GM19397 (cell line): ENCODE measurements at regions not wholly inside any gene's neighbourhood (a gene's known extent, or its start where the extent isn't known, plus 50 kb on each side); places are given as distances from the start of the nearest gene placed in this dataset.

Experiments used
- ATAC-seq: cut with Tn5 transposase; IDR thresholded peaks from one replicate; pipeline ENCODE4 v1.9.1; 2021; ENCODE audit warnings: mild to moderate bottlenecking, moderate library complexity; ENCODE audit not compliant: unreplicated experiment

DNA sequence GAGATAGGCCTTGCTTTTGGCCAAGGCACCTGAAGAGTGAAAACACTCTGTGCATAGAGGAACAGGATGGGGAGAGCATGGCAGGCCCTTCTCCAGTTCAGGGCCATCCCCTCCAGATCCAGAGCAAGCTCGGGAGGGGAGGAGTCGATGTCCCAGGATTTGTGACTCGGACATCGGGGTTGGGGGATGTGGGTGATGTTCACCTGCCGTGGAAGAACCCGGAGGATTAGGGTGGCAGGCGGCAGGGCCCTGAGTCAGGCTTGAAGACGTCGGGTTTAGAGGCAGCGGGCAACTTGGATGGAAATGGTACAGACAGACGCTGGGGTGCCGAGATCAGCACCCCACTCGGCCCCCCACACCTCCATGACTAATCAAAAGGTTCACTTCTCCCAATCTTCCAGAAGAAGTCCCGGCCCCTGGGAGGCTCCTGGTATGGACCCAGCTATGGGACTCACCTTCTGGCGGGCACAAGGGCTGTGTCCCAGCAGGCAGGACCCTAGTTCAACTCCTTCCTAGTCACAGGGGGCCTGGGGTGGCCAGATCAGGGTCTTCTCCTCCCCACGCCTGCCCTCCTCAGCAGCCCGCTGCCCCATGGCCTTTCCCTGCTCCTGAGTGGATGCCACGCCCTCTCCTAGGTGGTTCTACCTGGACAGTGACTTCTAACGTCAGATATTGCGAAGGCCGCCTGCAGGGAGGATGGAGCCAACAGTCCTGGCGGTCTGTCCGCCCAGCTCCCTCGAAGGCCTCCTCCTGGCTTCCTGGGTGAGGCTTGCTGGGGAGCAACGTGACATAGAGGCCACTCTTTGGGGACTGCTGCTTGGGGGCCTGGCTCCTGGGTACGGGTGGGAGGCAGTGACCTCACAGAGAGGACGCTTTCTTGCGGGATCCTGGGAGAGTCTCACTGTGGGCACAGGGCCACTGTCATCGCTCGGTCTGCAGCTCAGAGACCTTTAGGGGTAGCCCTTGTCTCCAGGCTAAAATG, 792.5 kb downstream of the BRD1 start:
- ATAC-seq = no peak

DNA sequence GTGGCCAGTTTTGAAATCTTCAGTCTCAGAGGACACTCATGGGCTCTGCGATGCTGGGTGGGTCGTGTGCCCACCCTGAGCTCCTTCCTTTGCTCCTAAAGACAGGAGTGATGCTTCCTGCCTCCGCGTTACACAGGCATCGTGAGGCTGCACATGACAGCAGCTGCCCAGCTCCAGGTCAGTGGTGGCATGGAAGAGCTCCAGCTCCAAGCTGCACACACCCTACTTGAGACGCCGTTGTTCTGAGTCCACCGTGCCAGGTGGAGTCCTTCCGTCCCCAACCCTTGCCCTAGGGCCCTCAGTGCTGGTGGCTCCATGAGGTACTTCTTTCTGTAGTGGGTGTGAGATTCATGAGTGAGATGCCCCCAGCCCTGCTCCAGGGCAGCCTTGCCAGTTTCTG, 794.1 kb downstream of the BRD1 start:
- no peak for ATAC-seq

DNA sequence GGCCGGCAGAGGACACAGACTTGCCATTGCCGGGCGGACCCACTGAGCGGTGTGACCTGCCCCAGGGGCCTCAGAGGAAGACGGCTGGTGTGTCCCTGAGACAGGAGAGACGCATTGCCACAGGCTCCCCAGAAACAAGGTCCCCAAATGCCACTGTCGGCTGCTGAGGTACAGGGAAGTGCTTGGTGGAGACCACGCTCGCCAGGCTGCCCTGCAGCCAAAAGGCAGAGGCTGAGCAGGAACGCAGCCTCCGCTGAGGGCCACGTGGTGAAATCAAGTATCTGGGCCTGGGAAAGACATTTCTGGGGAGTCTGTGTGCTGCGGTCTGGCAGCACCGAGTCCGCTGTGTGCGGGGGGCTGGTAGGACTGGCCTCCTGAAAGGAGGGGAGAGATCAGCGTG, 794.9 kb downstream of the BRD1 start:
- ATAC-seq = no peak

DNA sequence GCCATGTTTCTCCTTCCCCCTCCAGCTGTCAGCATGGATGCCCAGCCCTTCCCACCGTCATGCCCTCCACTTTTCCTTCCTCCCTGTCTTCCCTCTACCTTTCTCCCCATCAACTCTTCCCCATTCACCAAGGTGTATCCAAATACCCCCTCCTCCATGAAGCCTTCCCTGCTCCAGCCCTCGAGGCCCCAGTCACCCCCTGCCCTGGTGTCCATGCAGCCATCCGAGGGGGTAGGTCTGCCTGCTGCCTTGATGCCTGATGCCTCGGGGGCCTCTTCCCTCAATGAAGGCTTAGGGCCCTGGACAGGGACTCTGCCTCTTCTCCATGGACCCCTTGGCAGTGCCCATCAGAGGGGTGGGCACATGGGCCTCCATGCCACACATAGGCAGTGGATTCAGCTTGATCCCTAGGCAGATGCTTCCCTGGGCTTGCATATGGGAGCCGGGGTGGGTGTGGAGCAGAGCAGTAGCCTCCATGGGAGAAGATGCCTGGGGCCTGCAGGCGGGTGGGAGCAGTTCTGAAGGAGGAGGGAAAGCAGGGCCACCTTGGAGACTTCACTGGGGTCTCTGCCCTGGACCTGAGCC, 795.8 kb downstream of the BRD1 start:
- ATAC-seq = no peak

DNA sequence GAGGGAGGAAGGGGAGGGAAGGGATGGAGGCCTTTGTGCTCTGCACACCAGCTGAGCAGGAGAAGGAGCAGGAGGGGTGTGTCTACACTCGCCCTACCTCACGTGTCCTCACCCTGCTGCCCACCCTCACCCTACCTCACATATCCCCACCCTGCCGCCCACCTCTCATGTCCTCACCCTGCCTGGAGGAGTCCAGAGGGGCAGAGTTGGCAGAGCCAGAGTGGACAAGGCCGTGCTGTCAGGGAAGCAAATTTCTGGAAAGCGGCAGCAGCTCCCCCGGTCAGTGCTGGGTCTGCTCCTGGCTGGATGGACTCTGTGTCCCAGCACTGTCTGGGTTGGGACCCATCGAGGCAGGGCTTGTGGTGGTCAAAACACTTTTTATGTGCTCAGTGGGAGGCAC, 799.6 kb downstream of the BRD1 start:
- ATAC-seq = no peak

DNA sequence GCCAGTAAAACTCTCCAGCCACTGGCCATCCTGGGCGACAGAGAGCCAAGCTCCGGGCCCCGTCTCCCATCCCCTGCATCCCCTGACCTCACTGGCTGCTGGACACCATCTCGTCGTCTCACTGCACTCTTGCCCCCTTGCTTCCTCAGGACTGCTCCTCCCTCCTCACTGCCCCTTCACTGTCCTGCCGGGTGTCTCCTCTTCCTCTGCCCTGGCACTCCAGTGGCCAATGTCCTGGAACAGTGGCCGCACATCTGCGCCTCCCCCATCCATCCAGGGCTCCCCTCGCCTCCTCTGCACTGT, 800.4 kb downstream of the BRD1 start:
- no peak for ATAC-seq

DNA sequence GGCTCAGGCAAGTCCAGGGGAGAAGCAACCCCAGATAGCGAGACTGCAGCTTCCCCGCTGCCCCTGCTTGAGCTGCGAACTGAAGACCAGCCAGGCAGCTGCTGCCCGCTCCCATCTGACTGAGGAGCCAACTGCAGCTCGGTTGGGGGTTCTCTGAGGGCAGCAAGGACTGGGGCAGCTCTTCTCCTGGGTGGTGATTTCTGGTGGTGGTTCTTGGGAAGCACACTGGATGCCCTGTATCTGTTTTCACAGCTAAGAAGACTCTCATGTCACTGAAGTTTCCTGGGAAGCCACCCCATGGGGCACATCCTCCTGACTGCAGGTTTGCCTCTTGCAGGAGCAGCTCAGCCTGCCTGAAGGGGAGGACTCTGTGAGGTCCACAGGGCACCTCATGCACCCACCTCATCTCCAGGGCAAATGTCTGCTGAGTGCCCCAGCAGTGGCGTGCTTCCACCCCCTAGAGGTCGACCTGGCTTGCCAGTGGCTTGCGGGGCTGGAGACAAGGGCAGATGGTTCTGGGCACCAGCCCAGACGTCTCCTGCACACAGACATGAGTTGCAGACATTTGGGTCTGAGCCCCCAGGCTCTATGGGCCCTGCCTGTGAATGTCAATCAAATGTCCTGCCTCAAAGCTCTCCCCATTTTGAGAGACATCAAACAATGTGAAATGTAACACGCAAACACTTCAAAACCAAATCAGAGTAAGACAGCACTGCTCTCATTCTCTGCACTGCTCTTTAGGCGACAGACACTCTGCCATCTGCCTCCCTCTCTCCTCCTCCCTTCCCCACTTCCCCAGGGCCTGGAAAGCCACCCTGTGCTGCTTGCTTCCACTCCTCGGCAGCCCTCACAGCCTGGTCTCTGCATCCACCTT, 800.9 kb downstream of the BRD1 start:
- ATAC-seq = no peak

DNA sequence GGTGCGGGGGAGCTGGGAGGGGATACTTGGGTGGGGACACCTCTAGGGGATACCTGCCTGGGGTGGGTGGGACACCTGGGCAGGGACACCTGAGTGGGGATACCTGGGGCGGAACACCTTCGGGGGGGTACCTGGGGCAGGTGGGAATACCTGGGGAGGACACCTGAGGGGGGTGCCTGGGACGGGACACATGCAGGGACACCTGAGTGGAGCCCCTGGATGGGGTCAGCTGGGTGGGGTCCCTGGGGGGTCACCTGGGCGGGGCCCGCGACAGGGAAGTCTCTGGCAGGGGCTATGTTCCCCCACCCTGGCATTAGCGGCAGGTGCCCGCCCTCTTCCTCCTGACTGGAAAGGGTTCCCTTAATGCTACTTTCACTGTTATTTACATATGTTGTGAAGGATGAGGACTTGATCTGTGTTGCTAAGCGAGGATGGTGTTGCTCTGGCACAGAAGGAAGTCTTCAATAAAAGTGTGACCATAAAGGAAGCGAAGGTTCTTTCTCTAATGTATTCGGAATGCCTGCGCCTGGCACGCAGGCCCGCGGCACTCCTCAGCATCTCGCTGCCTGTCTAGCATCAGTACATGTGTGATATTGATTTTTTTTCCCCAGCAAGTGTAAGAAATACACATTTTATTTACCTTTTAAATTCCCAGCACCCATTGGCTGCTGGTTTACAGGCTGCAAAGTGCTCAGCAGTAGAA, 801.7 kb downstream of the BRD1 start:
- no peak for ATAC-seq

DNA sequence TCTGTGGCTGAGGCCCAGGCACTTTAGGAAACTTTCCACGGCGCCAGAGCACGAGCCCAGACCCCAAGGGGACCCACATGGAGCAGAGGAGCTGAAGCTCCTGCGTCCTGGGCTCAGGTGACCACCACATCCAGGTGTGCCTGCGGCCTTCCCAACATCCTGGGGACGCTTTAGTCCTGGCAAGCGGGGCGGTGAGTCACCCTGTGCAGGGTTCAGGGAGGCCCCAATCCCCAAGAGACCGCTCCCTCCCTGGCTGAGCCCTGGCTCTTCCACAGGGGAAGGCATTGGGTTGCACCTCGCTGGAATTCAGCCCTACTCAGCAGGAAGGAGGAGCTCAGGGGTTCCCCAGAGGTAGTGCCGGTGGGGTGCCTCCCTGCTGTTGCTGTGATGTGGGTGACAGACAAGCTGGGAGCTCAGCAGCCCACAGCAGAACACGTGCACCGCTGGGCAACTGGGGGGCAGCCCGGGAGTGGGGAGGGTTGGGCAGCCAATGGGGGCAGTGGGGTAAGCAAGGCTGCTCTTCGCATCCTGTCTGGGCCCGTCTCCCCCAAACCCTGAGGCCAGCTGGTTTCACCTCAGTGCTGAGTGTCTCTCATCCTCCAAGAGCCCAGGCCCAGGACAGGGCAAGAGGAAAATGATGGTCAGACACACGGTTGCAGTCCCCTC, 802.8 kb downstream of the BRD1 start:
- no peak for ATAC-seq

DNA sequence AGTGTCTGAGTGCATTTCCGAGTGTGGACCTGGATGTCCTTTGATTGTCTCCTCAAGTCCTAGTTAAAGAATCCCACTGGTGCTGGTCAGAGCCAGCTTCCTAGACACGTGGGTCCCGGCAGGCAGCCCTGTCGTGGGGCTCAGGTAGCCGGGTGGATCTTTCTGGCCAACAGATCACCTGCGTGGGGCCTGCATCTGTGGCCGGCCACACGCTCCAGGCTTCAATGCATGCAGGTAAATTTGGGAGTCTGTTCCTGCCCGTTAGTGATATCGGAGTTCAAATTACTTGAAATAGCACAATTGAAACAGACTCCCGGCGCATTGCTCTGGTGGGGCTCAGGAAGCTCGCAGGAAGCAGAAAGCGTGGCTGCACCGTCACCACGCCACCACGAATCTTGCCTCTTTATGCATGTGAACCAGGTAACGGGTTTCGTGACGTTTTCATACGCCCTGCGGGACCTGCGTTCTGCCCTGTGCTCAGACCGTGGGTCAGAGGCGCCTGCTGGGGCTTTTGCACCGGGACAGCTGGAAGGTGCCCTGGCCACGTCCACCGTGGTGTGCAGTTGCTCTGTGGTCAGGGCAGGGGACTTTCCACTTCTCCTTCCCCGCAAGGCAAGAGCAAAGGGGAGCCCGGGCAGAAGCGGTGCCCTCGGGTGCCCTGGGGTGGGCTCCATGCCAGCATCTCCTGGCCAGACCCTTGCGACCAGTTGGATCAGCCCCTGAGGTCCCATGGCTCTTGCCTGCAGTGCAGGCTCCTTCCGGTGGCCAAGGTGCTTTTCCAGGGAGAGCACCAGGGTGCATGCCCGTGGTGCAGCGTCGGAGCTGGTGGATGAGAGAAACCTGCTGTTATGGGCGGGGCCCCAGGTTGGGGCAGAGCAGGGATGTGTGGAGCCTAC, 803.5 kb downstream of the BRD1 start:
- no peak for ATAC-seq

DNA sequence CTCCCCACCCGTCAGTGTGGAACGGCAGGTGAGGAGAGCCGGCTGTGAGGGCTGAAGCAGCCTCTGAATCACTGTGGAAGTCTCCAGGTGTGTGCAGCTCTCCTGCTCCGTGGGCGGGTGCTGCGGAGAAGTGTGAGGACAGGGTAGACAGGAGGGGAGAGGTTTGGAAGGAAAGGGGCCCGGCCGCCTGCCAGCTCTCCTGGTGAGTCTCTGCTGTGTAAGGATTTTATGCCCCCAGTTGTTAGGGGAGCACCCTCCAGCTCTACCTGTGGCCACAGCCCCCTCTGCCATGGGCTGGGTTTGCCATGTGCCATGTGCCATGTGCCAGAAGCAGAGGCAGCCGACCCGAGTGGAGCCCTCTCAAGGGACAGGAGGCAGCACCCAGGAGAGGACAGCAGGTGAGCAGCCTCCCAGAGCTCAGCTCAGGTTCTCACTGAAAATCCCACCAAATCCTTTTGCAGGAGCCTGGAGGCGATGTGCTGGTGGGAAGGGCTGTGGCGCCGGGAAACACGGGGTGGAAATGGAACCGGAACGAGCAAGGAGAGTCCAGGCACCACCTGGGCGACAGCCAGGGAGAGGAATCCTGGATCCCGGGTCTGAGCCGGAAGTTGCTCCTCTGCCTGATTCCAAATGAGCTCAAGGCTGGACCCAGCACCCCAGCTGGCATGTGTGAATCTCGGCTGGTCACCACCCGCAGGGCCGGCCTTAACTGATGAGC, 804.4 kb downstream of the BRD1 start:
- no peak for ATAC-seq

DNA sequence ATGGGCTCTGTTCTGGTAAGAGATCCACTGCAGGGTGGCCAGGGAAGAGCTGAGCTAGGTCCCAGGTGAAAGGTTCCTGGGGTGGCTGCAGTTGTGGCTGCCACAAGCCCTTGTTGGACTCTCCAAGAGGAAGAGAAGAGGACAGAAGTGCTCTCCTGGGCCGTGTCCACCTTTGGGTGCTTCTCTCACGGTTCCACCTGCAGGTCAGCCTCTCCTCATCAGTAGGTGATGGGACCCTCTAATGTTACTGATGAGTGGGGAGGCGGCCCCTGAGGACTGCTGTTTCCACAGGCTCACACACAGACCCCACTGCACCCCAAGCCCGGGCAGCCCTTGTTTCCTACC, 804.9 kb downstream of the BRD1 start:
- no peak for ATAC-seq

DNA sequence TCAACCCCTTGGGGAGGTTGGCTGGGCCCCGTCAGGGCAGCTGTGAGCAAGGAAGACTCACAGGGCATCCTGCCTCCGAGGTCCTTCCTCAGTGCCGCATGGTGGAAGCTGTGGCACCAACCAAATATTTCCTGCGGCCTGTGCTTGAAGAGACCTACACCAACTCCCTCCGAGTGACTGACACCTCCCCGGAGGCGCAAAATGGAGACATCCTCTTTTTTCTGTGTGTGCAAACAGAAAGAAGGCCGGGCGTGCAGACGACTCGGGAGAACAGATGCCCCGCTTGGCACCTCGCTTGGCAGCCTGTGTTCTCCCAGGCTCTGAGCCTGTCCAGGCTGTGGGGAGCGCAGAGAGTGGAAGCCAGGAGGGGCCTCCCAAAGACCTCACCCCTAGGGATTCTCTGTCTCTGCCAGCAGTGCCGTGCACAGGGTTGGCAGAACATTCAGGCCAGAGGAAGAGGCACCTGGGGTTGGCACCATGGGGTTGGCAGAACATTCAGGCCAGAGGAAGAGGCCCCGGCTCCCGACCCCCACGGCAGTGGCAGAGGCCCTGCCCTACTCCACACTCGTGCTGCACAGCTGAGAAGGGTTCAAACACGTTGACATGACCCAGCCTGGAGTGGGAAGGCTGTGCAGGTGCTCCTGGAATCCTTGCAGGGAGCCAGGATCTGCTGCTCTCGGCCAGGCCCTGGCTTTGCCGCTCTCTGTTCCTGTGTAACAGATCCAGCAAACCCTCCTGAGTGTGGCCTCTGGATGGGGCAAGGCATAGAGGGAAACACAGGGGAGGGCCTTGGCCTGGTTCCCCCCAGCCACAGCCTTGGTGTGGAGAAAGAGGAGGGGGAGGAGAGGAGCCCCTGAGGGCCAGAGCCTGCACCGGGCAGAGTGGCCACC, 805.5 kb downstream of the BRD1 start:
- ATAC-seq = no peak

DNA sequence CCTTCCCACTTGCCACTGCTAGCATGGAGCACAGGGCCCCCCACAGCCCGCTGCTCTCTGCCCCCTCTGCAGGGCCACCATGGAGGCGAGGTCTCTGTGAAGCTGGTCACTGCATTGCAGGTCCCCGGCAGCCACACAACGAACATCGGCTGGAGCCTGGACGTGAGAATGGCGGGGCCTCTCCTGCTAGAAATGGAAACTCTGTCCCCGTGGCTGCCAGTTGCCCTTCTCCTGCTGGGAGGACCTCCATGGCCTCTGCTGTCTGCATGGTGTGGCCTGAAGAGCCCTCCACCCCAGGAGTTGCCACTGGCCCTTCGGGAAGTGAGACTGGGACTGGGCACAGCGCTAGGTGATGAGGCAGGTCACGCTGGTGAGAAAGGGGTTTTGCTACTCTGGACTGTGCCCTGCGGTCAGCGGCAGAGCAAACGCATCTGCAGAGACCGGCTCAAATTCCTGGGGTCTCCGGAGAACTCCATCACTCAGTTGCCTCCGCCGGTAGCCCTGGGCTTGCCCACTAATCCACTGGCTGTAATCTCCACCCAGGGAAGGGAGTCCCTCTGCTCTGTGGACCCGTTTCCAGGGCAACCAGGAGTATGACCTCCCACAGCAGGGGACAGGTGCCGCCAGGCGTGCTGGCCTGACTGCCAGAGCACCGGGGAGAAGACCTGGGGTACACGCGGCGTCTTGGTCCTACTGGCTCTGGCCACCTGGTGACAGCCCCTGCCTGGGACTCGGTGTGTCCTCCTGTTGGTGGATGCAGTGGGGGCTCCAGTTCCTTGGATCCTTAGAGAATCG, 806.3 kb downstream of the BRD1 start:
- ATAC-seq = no peak

DNA sequence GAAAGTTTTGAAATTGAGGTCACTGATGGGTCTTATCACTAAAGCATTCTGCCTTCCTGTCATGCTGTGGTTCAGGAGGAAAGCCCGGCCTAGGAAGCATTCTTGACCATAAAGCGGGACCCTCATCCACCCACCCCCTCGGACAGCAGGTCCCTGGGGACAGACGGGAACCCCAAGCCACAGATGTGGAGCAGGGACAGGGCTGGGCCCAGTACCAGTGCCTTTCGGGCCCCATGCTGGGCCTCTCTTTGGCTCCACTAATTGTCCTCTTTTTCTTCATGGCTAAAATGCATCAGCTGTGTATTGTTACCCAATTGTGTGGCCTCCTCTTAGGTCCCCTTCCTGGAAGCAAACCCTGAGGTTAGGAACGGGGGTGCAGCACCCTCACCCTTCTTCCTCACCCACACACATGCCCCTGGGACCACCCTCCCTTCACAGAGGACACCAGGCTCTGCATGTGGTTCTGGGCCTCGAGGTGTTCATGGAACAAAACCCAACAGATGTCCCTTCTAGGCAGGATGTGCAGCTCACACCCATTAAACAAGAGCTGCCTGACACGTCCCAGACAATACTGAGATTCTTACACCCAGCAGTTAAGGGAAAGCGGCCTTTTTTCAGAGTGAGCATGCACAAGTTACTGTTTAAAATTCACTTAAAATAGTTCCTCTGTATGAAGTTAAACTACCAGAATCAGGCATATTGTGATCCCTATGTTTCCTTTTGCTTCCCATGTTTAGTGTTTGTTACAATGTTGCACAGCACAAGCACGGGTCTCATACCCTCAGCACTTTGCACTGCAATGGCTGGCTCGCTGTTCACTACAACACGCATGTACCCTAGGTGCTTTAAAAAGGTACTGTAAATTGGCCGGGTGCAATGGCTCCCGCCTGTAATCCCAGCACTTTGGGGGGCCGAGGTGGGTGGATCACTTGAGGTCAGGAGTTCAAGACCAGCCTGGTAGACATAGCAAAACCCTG, 807.6 kb downstream of the BRD1 start:
- ATAC-seq = no peak

DNA sequence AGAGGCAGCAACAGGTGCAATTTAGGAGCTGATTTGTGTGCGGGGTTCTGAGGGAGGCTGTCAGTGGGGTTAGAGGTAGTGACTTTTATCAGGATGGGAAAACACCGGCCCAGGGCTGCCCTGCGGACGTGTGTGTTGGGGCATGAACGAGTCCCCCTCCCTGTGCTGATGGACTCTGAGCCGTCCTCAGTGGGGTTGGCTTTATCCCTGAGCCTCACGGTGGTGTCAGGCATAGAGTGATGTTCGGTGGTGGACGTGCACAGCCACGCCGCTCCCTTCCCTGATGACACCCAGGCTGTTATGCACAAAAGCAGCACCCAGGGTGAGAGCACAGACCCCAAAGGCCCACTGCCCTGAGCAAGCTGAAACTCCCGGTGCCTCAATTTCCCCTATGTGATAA, 809.1 kb downstream of the BRD1 start:
- no peak for ATAC-seq
